GM21529 (cell line): ENCODE measurements at regions not wholly inside any gene's neighbourhood (a gene's known extent, or its start where the extent isn't known, plus 50 kb on each side); places are given as distances from the start of the nearest gene placed in this dataset.

Experiments
- ATAC-seq: cut with Tn5 transposase; IDR thresholded peaks from one replicate; pipeline ENCODE4 v1.9.1; 2021; ENCODE audit not compliant: unreplicated experiment

DNA sequence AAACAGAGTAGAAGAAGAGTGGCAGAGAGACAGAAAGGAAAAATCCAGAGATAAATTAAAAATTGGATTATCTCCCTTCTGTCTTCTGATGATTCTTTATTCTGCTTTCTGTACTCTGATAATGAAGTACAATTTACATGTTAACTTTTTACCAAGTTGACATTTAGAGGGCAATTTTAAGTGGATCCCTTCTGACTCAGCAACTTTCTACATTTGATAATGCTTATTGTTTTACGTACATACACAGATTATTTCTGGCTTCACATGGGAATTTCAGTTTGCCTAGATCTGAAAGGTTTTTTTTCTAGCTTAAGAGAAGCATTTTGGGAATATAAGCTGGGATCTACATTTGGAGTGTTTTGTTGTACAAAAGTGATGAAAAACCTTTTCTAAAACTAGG is 491.3 kb downstream of the OTOL1 start:
- ATAC-seq = no peak

DNA sequence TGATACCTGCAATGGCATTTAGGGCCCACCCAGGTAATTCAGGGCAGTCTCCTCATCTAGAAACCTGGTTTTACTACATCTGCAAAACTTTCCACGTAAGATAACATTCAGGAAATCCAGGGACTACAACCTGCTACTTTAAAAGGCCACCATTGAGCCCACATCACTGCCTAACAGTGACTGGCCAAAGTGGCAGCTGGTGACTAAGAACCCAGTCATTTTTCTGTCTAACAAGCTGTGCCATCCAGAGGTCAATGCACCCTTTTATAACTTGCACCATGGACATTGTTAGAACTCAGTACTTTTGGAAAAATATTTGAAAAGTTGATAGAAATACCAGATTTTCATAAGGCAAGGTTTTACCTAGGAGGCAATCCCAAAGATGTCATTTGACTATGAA is 492.4 kb downstream of the OTOL1 start:
- no peak for ATAC-seq

DNA sequence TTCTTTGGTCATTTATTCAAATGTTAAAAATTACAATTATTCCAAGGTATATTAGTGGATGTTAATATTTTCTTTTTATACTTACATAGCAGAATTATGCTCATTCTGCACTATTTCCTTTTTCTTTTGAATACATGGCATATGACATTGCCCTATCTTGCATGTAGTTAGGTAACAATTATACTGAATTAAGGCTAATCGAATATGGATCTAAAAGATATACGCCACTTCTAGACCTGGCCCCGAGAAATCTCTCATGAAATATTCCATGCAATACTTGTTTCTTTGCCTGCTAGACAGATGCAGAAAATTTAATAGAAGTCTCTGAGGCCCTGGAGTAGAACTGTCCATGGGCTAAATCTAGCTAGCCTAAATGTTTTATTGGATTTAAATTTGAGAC is 493.4 kb downstream of the OTOL1 start:
- no peak for ATAC-seq

DNA sequence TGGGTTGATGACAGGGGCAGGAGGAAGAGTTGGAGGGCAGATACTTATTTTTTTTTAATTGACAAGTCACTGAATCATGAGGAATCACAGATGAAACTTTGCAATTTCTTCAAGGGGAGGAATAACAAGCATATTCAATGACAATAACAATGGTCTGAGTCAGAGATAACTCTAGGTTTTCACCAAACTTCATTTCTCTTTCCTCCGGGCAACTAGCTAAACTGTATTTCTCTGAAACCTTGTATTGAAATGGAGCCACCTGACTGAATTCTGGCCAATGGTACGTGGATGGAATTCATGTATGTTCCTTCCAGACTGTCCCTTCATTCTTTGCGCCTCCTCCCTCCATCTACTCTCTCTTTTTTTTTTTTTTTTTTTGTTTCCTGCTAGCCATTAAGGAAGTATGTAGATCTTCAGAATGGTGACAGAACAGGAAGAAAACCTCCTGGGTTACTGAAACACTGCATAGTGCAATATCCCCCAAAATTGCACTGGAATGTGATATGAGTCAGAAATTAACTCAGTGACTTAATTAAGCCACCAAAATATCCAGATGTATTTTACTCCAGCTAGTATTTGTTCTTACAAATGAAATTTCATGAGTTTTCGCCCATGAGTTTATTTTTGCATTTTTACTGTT is 495.4 kb downstream of the OTOL1 start:
- no peak for ATAC-seq

DNA sequence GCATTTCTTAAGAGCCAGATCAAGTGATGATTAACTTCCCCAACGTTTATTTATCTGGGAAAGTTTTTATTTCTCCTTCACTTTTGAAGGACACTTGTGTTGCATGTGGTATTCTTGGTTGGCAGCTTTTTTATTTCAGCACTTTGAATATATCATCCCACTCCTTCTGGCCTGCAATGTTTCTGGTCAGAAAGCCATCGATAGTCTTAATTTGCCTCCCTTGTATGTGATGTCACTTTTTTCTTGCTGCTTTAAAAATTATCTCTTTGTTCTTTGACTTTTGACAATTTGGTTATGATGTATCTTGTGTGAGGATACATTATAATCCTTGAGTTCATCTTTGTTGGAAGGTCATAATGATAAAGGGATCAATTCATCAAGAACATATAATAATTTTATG is 503.2 kb downstream of the OTOL1 start:
- no peak for ATAC-seq

DNA sequence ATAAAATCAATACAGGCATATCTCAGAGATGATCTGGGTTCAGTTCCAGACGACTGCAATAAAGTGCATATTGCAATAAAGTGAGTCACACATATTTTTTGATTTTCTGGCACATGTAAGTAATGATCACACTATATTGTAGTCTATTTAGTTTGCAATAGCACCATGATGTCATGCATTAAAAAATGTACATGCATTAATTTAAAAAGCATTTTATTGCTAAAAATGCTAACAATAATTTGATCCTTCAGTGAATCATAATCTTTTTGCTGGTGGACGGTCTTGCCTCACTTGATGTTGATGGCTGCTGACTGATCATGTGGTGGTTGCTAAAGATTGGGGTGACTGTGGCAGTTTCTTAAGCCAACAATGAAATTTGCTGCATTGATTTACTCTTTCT is 511.1 kb downstream of the OTOL1 start:
- no peak for ATAC-seq

DNA sequence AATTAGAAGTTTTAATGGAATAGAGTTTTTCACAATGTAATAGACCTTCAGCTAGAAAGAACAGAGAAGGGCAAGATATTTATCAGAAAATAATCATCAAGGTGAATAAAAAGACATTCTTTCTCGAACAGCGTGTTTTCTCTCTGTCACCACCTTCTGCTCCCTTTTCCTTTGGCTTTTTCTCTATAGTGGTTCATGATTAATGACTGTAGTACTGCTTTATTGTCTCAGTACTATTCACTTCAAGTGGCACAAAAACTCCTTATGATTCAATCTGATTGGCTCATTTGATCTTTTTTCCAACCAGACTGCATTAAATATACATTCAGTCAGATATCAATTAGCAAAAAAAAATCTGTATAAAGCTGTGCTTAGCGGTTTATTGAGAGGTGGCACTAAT is 516.0 kb downstream of the OTOL1 start:
- ATAC-seq = no peak

DNA sequence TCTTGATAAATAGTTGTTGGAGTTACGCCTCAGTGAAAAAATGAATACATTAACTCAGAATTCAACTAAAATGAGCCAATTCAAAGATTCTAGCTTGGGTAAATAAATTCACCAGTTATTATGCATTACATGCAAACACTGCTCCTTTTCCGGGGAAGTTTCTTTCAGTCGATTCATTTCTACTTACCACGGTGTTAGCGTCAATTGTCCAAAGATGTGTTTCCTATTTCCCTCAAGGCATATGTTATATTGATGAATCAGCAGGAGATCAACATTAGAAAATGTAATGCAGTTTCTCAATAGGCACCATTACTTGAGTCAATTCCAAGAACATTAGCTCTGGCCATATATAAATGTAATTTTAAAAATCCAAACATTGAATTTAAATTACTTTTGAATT is 517.7 kb downstream of the OTOL1 start:
- no peak for ATAC-seq

DNA sequence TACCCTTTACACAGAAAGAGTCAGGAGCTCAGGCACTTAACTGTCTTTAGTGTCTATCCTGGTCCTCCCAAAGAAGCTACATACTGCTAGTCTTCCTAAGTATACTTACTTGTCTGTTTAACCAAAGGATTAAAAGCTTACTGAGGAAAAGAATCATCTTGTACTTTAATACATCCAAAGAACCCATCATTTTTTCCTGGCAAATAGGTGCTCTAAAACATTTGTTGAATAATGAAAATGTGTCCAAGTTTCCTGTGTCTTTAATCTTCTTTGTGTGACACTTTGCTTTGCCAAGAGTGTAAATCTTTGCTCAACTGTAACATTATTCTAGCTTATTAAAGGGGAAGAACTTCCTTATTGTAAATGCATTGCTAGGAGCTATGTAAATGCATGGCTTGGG is 519.2 kb downstream of the OTOL1 start:
- no peak for ATAC-seq

DNA sequence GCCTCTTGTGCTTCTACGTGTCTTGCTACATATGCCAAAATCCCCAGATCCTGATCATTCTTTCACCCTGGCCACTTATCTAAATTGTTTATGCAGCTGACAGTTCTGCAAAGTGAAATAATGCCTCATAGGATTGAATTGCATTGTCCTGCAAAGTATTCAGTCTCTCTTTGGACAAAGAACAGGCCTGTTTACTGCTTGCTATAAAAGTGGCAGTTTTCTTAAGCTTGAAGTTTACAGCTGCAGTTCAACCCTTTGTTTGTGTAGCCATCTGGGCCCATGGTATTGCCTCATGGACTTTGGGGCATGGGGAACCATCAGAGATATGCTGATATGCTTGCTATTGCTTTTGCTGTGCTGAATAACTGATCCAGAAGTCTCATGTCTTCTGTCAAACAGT is 523.2 kb downstream of the OTOL1 start:
- no peak for ATAC-seq

DNA sequence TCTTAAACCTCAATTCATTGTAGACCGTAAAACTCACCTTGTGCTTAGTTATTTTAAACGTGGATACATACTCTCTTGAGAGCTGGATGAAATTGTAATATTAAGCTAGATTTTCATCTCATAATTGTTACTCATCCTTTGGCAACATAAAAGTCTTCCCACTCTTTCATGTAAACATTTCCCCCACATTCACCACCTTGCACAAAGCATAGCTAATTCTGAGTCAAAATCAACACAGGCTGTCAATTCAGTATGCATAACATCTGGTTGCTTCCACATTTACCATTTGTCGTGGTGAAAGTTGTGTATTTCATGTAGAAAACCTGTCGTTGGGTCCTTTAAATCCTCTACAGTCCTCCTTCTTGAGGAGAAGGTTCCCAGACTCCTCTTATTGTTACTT is 524.6 kb downstream of the OTOL1 start:
- no peak for ATAC-seq

DNA sequence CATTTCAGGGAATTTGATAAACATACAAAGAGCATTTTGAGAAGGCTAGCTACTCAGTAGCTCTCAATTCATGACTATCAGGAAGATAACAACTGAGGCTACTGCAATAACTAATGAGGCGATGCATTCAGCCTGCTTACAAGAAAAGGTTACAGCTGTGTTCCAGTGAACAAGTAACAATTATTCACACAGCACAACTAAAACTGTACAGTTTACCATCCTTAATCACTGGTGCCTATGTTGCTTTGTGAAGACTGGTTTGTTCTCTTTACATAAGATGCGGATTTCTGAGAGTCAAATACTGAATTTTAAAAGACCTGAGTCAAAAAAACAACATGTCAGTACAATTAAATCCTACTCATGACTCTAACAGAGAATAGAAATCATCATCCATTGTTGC is 526.3 kb downstream of the OTOL1 start:
- ATAC-seq = no peak

DNA sequence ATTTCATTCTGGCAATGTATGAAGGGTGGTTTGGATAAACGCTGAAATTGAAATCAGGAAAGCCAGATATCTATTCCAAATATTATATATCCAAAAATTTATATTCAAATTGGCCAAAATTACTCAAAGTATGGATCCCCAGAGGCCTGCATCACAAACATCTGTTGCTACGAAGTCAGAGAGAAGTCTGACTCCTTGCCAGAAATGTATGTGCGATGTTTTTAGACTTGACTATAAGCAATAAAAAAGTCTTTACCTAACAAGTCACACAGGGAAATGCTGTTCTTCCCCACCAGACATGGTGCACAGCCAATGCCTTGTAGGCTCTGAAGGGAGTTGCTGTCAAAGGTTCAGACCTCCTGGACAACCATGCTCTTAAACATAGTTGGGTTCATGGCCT is 533.1 kb downstream of the OTOL1 start:
- ATAC-seq = no peak

DNA sequence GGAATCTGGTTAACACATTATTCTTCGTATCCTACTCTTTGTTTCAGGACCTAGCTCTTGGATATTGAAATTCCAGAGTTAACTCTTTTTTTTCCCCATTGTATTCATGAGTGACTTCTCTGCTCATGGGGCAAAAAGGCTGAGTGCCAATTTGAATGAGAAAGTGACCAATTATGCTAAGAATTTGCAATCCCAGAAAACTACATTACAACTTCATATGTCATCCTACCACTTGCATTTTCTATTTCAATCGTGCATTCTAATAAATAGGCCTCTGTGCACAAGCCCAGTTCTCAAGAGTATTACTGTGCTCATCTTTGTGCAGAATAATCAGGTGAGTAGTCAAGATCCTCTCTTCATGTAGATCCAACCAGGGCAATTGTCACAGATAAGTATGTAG is 537.8 kb downstream of the OTOL1 start:
- no peak for ATAC-seq

DNA sequence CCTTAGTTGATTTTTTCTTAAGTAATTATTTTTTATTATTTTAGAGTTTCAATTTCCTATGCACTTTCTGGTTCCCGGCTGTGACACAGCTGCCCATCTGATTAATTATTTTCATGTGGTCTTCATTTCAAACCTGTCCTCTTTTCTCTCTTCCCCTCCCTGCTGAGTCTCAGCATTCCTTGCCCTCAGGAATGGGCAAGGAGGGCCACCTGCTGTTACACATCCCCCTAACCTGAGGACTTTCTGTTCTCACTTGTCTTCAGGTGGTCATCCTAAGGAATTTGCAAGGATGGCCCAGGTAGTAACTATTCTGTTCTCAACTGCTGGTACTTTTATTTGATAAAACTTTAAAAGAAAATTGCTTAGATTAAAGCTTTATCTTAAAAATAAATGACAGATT is 545.0 kb downstream of the OTOL1 start:
- ATAC-seq = no peak

DNA sequence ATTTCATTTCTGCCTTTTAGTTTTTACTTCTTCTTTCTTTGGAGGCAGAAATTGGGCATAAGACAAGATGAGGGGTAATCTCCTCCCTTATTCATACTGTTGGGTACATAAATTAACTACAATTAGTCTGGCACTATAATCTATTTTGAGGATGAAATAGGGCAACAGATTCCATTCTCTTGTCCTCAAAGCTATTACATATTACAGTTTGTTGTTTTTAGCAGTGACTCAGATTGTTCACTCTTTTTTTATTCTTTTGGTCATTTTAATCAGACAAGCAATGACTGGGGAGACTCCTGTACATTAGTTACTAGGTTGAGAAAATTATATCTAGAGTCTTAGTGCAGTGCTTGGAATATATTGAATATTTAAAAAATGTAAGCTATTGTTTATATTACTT is 556.0 kb downstream of the OTOL1 start:
- ATAC-seq = no peak

DNA sequence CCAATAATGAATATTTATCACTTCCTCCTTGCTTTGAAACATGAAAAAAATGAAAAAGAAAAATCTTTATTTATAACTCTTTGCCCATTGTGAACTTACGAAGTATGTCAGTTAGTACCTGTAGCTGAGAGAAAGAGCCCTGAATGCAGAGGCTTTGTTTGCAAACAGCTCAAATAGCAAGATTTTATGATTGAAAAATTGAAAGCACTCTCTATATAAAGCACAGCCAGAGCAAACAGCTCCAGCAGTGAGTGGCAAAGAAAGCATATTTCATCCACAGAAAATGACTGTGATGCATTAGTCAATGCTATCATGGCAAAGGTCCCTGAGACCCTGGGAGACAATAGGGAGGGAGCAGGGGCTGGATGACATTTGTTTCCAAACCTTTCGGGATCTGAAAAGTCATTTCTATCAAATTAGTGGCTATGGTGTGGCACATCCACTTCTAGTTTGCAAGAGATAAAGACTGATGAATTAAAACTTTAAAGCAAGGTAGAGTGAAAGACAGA is 576.1 kb downstream of the OTOL1 start:
- ATAC-seq = no peak

DNA sequence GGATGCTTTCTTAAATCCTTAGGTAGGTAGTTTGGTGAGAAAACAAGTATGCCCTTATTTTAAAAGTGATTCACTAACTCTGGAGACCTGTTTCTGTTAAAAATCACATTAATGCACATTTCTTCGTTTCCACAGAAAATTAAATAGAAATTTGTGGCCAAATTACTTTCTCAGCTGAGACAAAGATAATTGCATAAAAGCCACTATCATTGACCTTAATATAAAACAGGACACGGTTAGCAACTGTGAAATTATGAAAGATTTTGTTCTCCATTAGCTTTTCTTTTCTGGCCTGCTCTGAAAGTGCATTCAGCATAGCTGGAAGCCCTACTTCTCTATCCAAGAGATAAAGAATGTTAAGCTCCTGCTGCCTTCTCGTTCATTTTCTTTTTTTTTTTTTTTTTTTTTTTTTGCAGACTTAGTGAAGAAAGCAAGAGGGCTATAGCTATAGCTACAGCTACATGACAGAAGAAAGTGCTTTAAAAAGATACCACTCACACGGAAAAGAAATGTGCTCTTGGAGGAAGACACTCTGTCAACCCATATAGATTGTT is 576.9 kb downstream of the OTOL1 start:
- no peak for ATAC-seq

DNA sequence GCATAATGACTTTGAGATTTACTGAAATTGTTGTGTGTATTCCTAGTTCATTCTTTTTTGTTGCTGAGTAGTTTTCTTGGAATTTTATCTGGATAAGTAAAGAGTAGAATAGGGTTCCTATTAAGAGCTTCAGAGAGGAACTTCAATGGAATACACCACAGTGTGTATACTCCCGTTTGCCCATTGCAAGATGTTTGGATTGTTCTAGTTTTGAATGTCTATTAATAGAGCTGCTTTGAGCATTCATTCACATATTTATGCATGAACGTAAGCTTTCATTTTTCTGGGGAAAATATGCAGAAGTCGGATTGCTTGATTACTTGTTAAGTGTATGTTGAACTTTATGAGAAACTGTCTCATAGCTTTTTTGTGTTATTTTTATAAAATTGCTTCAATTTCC is 580.5 kb downstream of the OTOL1 start:
- ATAC-seq = no peak

DNA sequence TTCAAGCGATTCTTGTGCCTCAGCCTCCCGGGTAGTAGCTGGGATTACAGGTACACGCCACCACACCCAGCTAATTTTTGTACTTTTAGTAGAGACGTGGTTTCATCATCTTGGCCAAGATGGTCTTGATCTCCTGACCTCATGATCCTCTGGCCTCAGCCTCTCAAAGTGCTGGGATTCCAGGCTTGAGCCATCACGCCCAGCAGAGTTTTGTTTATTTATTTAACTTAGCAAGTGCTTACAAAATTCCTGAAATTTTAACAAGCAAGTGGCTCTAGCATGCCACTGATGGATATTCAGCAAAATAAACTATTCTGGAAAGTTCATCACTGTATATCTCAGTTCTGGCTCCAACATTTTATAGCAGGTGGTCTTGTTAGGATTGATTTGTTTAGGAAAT is 585.9 kb downstream of the OTOL1 start:
- ATAC-seq = no peak

DNA sequence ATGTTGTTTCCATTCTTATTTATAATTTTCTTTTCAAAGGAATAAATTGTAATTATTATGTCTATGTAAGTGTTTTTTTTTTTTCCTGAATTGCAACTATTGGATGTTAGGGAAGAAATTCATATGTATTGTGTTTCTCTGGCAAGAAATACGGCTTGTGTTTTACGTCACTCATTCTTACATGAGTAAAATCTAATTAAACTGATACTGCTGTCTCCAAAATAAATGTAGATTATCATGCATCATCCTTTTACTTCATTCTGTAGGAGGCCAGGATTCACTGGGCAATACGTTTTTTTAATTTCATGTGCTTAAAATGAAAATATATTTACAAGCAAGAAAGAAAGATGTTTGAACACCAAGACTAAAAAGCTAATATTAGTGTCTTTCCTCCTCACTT is 590.8 kb downstream of the OTOL1 start:
- ATAC-seq = no peak

DNA sequence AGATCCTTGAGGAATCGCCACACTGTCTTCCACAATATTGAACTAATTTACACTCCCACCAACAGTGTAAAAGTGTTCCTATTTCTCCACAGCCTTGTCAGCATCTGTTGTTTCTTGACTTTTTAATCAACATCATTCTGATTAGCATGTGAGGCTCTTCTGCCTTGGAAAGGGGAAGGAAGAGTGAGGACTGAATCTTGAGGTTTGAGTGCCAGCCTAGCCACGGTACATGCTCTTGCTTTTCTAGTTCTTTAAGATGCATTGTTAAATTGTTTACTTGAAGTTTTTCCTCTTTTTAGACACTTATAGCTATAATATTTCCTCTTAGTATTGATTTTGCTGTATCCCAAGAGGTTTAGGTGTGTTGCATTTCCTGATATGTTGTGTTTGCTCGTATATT is 596.1 kb downstream of the OTOL1 start:
- ATAC-seq = no peak

DNA sequence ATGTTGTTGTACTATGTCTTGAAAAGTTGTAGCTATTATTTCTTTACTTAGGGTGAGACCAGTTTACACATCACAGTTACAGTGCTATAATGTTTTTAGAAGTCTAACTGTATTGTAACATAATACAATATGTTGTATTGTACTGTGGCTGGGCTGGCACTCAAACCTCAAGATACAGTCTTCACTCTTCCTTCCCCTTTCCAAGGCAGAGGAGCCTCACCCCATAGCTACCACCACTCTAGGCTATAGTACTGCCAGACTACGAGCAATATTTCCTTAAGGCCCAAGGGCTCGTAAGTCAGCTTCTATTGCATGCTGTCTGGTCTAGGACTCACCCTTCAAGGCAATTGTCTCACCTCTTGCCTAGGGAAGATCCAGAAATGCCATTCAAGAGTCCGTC is 597.7 kb downstream of the OTOL1 start:
- no peak for ATAC-seq
